ENCODE measurements at regions not wholly inside any gene's neighbourhood (a gene's known extent, or its start where the extent isn't known, plus 50 kb on each side); places are given as distances from the start of the nearest gene placed in this dataset.

GRCh38 chr1:116218922-116219321 is 107.7 kb downstream of the MAB21L3 start:
- TF ChIP-seq, protein P1, sequence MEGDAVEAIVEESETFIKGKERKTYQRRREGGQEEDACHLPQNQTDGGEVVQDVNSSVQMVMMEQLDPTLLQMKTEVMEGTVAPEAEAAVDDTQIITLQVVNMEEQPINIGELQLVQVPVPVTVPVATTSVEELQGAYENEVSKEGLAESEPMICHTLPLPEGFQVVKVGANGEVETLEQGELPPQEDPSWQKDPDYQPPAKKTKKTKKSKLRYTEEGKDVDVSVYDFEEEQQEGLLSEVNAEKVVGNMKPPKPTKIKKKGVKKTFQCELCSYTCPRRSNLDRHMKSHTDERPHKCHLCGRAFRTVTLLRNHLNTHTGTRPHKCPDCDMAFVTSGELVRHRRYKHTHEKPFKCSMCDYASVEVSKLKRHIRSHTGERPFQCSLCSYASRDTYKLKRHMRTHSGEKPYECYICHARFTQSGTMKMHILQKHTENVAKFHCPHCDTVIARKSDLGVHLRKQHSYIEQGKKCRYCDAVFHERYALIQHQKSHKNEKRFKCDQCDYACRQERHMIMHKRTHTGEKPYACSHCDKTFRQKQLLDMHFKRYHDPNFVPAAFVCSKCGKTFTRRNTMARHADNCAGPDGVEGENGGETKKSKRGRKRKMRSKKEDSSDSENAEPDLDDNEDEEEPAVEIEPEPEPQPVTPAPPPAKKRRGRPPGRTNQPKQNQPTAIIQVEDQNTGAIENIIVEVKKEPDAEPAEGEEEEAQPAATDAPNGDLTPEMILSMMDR (IDR thresholded peaks at IDR 0.05; ENCODE audit: low read length), result no peak
- TF ChIP-seq EZH2phosphoT487 (IDR thresholded peaks at IDR 0.05; ENCODE audit: low read length) (no peak), EZH2 (optimal IDR thresholded peaks at IDR 0.05; ENCODE audit: low read depth, low read length) (no peak)
